GM06990 (cell line): ENCODE measurements at regions not wholly inside any gene's neighbourhood (a gene's known extent, or its start where the extent isn't known, plus 50 kb on each side); places are given as distances from the start of the nearest gene placed in this dataset.

ENCODE experiments used
- DNase-seq: peaks from one replicate; pipeline ENCODE4 v3.0.0-alpha.2; 2011; ENCODE audit not compliant: insufficient read length; ENCODE audit errors: extremely low read depth
- H3K27me3 ChIP-seq: replicated peaks from 2 replicates; pipeline ENCODE4 v1.6.0; 2011; ENCODE audit warnings: low read length; ENCODE audit not compliant: control insufficient read depth, insufficient read depth
- H3K36me3 ChIP-seq: 2 replicates; pipeline ENCODE4 v1.5.1; 2011; ENCODE audit warnings: low read length; ENCODE audit not compliant: control insufficient read depth, insufficient read depth
- H3K4me3 ChIP-seq: replicated peaks from 2 replicates; pipeline ENCODE4 v1.5.1; 2011; ENCODE audit warnings: low read depth, mild to moderate bottlenecking, control low read depth, low read length
- TF ChIP-seq, protein P1 (sequence below): IDR thresholded peaks from 2 replicates; pipeline ENCODE4 v1.5.1; 2011; ENCODE audit warnings: low read length, control low read depth, mild to moderate bottlenecking, inconsistent platforms; ENCODE audit not compliant: insufficient read depth, poor library complexity, severe bottlenecking

DNA sequence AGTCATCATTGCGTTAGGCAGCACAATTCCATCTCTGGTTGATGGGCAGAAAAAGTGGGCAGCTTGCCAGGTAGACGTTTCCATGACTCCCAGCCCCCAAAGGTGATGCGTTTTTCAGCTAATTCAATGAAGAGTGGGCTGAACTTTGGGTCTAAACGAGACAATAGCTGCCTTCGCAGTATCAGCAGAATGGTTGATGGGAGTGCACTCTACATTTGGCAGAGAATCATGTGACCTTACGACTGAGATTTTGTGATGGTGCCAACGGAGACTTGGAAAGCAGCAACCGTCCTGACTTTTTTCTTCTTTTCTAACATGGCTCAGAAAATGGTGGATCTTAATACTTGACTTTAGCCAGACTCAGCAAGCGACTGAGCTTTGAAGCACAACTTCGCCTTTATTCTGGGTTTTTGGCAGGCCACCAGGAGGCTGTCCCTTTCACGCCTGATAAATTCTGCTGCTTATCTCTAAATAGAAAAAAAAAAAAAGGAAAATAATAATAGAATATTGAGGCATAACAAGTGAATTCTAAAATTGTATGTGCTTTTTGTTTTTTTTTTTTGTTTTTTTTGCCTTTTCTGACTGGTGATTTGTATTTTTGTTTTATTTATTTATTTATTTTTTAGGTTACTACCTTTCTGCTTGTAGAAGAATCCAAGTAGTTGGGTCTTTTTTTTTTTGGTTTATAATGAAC is 804.8 kb downstream of the USP25 start:
- Histone ChIP-seq H3K36me3 (no peaks in the 10 kb centered on the region), H3K27me3 (no peaks in the 10 kb centered on the region), H3K4me3 (no peak overlapping the region)
- TF ChIP-seq, protein P1, sequence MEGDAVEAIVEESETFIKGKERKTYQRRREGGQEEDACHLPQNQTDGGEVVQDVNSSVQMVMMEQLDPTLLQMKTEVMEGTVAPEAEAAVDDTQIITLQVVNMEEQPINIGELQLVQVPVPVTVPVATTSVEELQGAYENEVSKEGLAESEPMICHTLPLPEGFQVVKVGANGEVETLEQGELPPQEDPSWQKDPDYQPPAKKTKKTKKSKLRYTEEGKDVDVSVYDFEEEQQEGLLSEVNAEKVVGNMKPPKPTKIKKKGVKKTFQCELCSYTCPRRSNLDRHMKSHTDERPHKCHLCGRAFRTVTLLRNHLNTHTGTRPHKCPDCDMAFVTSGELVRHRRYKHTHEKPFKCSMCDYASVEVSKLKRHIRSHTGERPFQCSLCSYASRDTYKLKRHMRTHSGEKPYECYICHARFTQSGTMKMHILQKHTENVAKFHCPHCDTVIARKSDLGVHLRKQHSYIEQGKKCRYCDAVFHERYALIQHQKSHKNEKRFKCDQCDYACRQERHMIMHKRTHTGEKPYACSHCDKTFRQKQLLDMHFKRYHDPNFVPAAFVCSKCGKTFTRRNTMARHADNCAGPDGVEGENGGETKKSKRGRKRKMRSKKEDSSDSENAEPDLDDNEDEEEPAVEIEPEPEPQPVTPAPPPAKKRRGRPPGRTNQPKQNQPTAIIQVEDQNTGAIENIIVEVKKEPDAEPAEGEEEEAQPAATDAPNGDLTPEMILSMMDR = no peak
- no peak for DNase-seq

DNA sequence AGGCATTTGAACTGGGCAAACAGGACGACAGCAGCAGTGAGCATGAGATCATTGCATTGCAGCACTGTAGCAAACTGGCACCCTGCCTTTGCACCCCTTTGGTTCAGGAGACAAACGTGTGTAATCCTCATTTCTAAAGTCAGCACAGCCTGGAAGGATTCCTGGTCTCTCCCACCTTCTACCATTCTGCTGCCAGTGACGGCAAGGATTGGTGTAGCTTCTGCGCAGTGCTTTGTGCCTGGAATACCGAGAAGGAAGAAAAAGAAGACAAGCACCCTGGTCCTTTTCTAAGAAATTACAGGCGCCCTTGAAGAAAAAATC is 805.3 kb downstream of the USP25 start:
- Histone ChIP-seq H3K36me3 (no peaks in the 10 kb centered on the region), H3K4me3 (no peak overlapping the region), H3K27me3 (no peaks in the 10 kb centered on the region)
- TF ChIP-seq, protein P1 = no peak
- no peak for DNase-seq

DNA sequence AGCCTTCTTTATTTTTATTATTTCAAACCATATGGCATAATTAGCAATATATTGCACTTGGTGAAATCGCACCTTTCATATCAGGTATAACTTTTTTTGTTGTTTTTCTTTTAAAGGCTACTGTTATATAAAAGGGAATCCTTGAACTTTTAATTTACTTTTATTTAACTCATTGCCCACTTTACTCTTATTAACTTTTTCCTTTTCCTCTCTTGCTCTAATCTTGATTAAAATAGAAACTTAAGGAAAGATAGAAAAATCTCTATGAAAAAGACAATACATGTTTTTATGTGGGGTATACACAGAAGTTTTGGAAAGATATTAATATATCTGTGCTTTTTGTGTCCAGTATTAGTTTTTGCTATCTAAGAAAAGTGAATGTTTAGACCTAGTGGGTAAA is 805.8 kb downstream of the USP25 start:
- TF ChIP-seq, protein P1 = no peak
- no peak for DNase-seq
- no peak overlapping the region for H3K4me3 ChIP-seq
- H3K36me3 ChIP-seq = no peaks in the 10 kb centered on the region
- no peaks in the 10 kb centered on the region for H3K27me3 ChIP-seq

DNA sequence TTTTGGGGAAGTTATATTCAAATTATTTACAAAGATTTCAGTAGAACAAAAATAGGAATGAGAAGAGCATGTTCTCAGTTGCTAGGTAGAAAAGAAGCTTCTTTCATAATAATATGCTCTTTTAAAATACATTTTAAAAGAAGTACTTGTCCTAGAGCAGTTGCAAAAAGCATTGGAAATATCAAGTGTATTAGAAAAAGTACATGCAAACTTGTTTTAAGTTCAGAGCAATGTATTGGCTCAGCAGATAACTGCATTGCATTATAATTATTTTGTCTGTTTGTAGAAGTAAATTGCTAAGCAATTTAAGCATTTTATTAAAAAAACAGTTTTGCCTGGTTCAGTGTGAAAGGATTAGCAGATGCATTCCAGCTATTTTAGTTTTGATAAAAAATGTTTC is 806.4 kb downstream of the USP25 start:
- DNase-seq = no peak
- no peaks in the 10 kb centered on the region for H3K27me3 ChIP-seq
- no peak overlapping the region for H3K4me3 ChIP-seq
- no peaks in the 10 kb centered on the region for H3K36me3 ChIP-seq
- TF ChIP-seq, protein P1 = no peak

DNA sequence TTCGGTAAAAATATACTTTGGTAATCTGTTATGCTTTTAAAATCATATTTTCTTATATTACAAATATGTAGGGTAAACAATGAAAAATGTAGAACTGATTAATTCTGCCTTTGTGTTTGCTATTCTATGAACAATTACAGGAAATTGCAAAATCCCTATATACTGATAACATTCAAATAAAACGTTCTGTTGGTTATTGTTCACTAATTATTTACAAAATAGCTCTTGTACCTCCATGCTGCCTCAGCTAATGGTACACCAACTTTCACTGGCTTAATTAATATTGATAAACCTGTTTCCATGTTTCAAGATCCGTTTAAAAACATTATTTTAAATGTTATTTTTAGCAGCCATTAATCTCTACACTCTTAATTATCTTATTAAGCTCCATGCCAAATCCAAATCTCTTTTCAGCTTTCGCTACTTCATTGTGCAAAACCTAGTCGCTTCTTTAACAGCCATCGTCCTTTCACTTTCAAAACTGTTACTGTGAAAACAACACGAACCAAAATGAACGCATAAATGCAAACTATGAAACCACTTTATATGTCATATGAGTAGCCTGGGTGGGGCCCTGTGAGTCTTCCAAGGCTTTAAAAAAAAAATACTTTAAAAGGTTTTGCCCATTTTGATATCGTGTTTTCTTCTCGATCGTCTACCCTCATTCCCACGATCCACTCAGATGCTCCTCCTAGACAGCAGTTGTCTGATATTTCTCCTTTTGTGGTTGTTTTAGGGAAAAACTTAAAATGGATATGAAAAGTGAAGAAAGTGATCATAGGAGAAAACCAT is 807.1 kb downstream of the USP25 start:
- no peak for DNase-seq
- Histone ChIP-seq H3K27me3 (no peaks in the 10 kb centered on the region), H3K36me3 (no peaks in the 10 kb centered on the region), H3K4me3 (no peak overlapping the region)
- TF ChIP-seq, protein P1 = no peak
